SK-N-SH treated with all-trans-retinoic acid at 6 μM for 48 hours (cell line): ENCODE measurements at regions not wholly inside any gene's neighbourhood (a gene's known extent, or its start where the extent isn't known, plus 50 kb on each side); places are given as distances from the start of the nearest gene placed in this dataset.
A peak's percentile ranks its signal among the peaks of the same experiment; 100 is the strongest.

Experiments used
- ATAC-seq: fragments of 200-7000 bp; cut with Tn5 transposase; 3 replicates; pipeline ENCODE4 v1.9.1; 2020; ENCODE audit warnings: mild to moderate bottlenecking, moderate library complexity
- ARNTL ChIP-seq: fragments of 450-650 bp; formaldehyde crosslinking; IDR thresholded peaks from 2 replicates; pipeline ENCODE4 v1.5.0; 2020; ENCODE audit warnings: low read depth, mild to moderate bottlenecking, moderate library complexity, borderline replicate concordance
- BACH2 ChIP-seq: fragments of 250-450 bp; sonication (Bioruptor Pico); IDR thresholded peaks from 2 replicates; pipeline ENCODE4 v1.9.0; 2021; ENCODE audit warnings: mild to moderate bottlenecking, borderline replicate concordance
- CSDC2 ChIP-seq: fragments of 250-450 bp; sonication (Bioruptor Pico); IDR thresholded peaks from 2 replicates; pipeline ENCODE4 v1.5.0; 2020; ENCODE audit warnings: mild to moderate bottlenecking, moderate library complexity
- ESRRG ChIP-seq: fragments of 250-450 bp; sonication (Bioruptor Pico); IDR thresholded peaks from 2 replicates; pipeline ENCODE4 v1.6.1; 2021; ENCODE audit warnings: mild to moderate bottlenecking
- GLIS3 ChIP-seq: fragments of 250-450 bp; sonication (Bioruptor Pico); IDR thresholded peaks from 2 replicates; pipeline ENCODE4 v1.5.0; 2020; ENCODE audit warnings: mild to moderate bottlenecking, moderate library complexity
- ISL1 ChIP-seq: fragments of 250-450 bp; sonication (Bioruptor Pico); IDR thresholded peaks from 2 replicates; pipeline ENCODE4 v2.1.2; 2022; ENCODE audit warnings: mild to moderate bottlenecking, moderate library complexity
- OSR1 ChIP-seq: fragments of 250-450 bp; sonication (Bioruptor Pico); IDR thresholded peaks from 2 replicates; pipeline ENCODE4 v1.8.0; 2022; ENCODE audit warnings: moderate library complexity, mild to moderate bottlenecking, inconsistent platforms
- PPARA ChIP-seq: fragments of 250-450 bp; sonication (Bioruptor Pico); IDR thresholded peaks from 2 replicates; pipeline ENCODE4 v1.5.0; 2020; ENCODE audit warnings: mild to moderate bottlenecking, borderline replicate concordance
- RARB ChIP-seq: fragments of 250-450 bp; sonication (Bioruptor Pico); IDR thresholded peaks from 2 replicates; pipeline ENCODE4 v1.8.0; 2021; ENCODE audit warnings: mild to moderate bottlenecking, moderate library complexity
- TCF4 ChIP-seq: fragments of 250-450 bp; sonication (Bioruptor Pico); IDR thresholded peaks from 2 replicates; pipeline ENCODE4 v1.8.0; 2021; ENCODE audit warnings: mild to moderate bottlenecking, moderate library complexity, borderline replicate concordance
- TOX ChIP-seq: fragments of 250-450 bp; sonication (Bioruptor Pico); IDR thresholded peaks from 2 replicates; pipeline ENCODE4 v1.8.0; 2021; ENCODE audit warnings: mild to moderate bottlenecking, moderate library complexity, borderline replicate concordance
- ZFP3 ChIP-seq: fragments of 250-450 bp; sonication (Bioruptor Pico); IDR thresholded peaks from 2 replicates; pipeline ENCODE4 v1.5.0; 2020; ENCODE audit warnings: mild to moderate bottlenecking, moderate library complexity
- ZFP30 ChIP-seq: fragments of 450-650 bp; formaldehyde crosslinking; IDR thresholded peaks from 2 replicates; pipeline ENCODE4 v1.5.0; 2022; ENCODE audit warnings: mild to moderate bottlenecking, moderate library complexity
- ZNF565 ChIP-seq: fragments of 450-650 bp; formaldehyde crosslinking; conservative IDR thresholded peaks from 2 replicates; pipeline ENCODE4 v1.5.0; 2020; ENCODE audit warnings: low read depth, mild to moderate bottlenecking, moderate library complexity
- ZNF8 ChIP-seq: fragments of 450-650 bp; formaldehyde crosslinking; IDR thresholded peaks from 2 replicates; pipeline ENCODE4 v1.5.0; 2020; ENCODE audit warnings: mild to moderate bottlenecking, moderate library complexity
- TF ChIP-seq, protein P1 (sequence below): fragments of 250-450 bp; sonication (Bioruptor Pico); IDR thresholded peaks from 2 replicates; pipeline ENCODE4 v1.5.0; 2020; ENCODE audit warnings: mild to moderate bottlenecking, moderate library complexity
- TF ChIP-seq, protein P2 (sequence below): fragments of 250-450 bp; sonication (Bioruptor Pico); IDR thresholded peaks from 2 replicates; pipeline ENCODE4 v1.8.0; 2021; ENCODE audit warnings: low read depth, mild to moderate bottlenecking, moderate library complexity, borderline replicate concordance
- TF ChIP-seq, protein P3 (sequence below): fragments of 250-450 bp; sonication (Bioruptor Pico); IDR thresholded peaks from 2 replicates; pipeline ENCODE4 v1.8.0; 2020; ENCODE audit warnings: mild to moderate bottlenecking, moderate library complexity, borderline replicate concordance
- TF ChIP-seq, protein P4 (sequence below): fragments of 250-450 bp; sonication (Bioruptor Pico); IDR thresholded peaks from 2 replicates; pipeline ENCODE4 v1.5.1; 2021; ENCODE audit warnings: mild to moderate bottlenecking, moderate library complexity

DNA sequence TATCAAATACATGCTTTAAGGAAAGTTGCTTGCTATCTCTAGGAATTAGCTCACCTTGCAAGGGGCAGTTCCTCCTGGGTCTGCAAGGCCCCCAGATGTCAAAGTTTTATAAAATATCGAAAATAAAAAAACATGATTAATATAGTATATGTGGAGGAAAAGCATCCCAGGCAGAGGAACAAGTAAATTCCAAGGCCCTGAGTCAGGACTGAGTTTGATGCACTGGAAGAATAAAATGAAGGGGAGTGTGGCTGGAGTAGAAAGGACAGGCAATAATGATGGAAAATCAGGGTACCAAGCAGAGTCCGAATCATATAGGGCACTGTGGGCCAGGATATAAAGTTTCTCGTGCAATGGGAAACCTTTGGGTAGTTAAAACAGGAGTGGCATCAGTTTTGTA lies 112.4 kb upstream of the EEPD1 start:
- ATAC-seq: peak; percentile 28; the same call in 2 of the 3 replicates
- TF ChIP-seq, protein P1, sequence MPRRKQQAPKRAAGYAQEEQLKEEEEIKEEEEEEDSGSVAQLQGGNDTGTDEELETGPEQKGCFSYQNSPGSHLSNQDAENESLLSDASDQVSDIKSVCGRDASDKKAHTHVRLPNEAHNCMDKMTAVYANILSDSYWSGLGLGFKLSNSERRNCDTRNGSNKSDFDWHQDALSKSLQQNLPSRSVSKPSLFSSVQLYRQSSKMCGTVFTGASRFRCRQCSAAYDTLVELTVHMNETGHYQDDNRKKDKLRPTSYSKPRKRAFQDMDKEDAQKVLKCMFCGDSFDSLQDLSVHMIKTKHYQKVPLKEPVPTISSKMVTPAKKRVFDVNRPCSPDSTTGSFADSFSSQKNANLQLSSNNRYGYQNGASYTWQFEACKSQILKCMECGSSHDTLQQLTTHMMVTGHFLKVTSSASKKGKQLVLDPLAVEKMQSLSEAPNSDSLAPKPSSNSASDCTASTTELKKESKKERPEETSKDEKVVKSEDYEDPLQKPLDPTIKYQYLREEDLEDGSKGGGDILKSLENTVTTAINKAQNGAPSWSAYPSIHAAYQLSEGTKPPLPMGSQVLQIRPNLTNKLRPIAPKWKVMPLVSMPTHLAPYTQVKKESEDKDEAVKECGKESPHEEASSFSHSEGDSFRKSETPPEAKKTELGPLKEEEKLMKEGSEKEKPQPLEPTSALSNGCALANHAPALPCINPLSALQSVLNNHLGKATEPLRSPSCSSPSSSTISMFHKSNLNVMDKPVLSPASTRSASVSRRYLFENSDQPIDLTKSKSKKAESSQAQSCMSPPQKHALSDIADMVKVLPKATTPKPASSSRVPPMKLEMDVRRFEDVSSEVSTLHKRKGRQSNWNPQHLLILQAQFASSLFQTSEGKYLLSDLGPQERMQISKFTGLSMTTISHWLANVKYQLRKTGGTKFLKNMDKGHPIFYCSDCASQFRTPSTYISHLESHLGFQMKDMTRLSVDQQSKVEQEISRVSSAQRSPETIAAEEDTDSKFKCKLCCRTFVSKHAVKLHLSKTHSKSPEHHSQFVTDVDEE (CRISPR knock-in tag): no peak
- no peak for TF ChIP-seq TCF4 (CRISPR knock-in tag)
- TF ChIP-seq, protein P2, sequence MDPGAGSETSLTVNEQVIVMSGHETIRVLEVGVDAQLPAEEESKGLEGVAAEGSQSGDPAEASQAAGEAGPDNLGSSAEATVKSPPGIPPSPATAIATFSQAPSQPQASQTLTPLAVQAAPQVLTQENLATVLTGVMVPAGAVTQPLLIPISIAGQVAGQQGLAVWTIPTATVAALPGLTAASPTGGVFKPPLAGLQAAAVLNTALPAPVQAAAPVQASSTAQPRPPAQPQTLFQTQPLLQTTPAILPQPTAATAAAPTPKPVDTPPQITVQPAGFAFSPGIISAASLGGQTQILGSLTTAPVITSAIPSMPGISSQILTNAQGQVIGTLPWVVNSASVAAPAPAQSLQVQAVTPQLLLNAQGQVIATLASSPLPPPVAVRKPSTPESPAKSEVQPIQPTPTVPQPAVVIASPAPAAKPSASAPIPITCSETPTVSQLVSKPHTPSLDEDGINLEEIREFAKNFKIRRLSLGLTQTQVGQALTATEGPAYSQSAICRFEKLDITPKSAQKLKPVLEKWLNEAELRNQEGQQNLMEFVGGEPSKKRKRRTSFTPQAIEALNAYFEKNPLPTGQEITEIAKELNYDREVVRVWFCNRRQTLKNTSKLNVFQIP (CRISPR knock-in tag): no peak

DNA sequence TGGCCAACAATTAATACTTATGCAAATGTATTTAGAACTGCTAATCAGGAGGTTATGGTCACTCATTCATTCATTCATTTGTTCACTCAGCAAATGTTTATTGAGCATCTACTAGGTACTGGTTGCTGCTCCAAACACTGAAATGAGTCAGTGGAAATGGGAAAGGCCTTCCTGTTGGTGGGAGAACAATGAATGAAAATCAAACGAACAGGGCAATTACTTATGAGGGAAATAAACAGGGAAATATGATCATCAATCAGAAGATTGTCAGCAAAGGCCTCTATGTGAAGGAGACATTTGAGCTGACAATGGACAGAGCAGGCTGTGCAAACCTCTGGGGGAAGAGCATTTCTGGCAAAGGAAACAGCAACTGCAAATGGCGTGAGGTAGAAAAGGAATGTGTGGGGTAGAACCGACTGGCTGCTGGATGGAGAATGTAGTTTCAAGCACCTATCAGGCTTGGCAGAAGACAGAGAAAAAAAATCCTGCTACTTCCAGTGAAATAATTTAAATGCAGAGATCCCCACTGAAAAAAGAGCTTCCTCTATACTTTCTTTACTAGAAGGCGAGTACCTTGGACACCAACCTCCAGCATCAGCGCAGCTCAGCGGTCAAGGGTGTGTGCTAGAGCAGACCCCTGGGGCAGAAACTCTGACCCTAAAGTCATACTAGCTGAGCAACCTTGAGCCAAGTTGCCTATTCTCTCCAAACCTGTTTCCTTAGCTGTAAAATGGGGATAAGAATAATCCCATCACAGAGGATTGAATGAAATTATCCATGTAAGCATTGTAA lies 108.8 kb upstream of the EEPD1 start:
- ATAC-seq: peak; percentile 27
- TF ChIP-seq ISL1 (CRISPR knock-in tag) (peak; percentile 30; the same call in 1 of the 2 replicates), OSR1 (no peak), GLIS3 (CRISPR knock-in tag) (no peak), TOX (CRISPR knock-in tag) (peak; percentile 44)
- TF ChIP-seq, protein P2 (CRISPR knock-in tag): peak; percentile 18; the same call in 1 of the 2 replicates

DNA sequence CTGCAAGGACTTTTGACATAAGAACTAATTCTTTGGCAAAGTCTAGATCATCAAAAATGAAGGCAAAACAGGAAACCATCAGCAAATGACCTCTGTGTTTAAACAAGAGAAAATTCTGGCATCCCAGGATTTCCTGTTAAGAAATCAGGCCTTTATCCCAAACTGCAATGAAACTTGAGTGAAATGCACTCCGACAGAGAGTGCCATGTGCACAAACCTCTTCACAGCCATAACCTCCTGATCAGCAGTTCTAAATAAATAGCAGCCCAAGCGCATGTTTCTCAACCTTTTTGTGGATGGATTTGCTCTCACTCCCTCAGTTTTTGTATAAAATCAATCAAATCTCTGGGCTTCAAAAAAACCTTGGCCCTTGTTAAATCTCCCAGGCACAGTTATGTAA lies 107.7 kb upstream of the EEPD1 start:
- TF ChIP-seq ARNTL (CRISPR knock-in tag) (no peak), ZFP30 (no peak)
- no peak for ATAC-seq

DNA sequence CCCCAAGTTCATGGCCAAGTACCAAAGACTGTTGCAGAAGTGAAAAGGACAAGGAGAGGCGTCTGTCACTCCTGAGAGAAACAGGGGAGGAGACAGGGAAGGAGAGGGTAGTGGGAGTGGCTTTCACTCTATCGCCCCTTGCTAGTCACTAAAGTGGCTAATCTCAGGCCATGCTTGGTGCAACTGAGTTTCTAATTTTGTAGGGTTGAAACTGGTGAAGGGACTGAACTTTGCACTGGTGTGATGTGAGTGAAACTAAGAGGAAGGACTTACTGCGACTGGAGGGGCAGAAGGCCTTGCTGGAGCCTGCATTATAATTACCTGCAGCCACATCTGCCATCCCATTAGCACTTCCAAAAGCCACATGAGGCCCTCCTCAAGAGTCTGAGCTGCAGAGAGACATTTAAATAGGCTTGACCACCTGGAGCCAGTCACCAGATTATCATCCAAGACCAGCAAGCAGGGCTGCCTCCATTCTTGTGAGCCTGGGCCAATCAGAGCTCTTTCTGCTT lies 107.2 kb upstream of the EEPD1 start:
- no peak for TF ChIP-seq BACH2 (CRISPR knock-in tag)
- no peak for TF ChIP-seq PPARA (CRISPR knock-in tag)
- TF ChIP-seq ZFP30: no peak
- TF ChIP-seq ARNTL (CRISPR knock-in tag): no peak
- no peak for TF ChIP-seq ZNF565 (CRISPR knock-in tag)
- TF ChIP-seq ZNF8 (CRISPR knock-in tag): no peak
- TF ChIP-seq, protein P2 (CRISPR knock-in tag): no peak
- no peak for TF ChIP-seq GLIS3 (CRISPR knock-in tag)
- TF ChIP-seq TOX (CRISPR knock-in tag): no peak
- no peak for ATAC-seq

DNA sequence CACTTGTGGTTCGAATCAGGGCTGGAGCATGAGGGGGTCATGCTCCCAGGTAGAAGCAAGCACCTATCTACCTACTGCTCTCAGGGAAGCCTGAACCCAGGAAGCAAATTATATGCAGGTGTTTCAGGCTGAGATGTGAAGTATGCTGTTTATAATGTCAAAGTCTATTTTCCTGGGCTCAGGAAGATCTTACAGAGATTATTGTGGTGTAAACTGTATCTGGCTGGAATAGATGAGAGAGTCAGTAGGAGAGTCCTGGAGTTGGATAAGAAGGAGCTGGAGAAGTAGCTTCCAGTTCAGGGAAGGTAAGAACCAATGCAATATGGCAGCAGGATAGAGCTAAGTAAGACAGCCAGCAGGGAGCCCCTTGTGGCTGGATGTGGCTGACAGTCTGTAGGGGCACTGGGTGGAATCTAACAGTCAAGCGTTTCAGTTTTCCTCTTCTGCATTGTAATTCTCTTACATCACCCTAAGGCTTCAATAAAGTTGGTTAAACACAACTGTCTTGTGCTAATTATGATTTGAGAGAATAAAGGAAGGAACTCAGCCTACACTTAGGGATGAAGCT lies 105.9 kb upstream of the EEPD1 start:
- TF ChIP-seq ZFP3 (CRISPR knock-in tag) (no peak), ISL1 (CRISPR knock-in tag) (no peak), ZNF565 (CRISPR knock-in tag) (no peak), CSDC2 (CRISPR knock-in tag) (no peak), ARNTL (CRISPR knock-in tag) (no peak), RARB (no peak), ESRRG (CRISPR knock-in tag) (no peak), TCF4 (CRISPR knock-in tag) (no peak)
- TF ChIP-seq, protein P3, sequence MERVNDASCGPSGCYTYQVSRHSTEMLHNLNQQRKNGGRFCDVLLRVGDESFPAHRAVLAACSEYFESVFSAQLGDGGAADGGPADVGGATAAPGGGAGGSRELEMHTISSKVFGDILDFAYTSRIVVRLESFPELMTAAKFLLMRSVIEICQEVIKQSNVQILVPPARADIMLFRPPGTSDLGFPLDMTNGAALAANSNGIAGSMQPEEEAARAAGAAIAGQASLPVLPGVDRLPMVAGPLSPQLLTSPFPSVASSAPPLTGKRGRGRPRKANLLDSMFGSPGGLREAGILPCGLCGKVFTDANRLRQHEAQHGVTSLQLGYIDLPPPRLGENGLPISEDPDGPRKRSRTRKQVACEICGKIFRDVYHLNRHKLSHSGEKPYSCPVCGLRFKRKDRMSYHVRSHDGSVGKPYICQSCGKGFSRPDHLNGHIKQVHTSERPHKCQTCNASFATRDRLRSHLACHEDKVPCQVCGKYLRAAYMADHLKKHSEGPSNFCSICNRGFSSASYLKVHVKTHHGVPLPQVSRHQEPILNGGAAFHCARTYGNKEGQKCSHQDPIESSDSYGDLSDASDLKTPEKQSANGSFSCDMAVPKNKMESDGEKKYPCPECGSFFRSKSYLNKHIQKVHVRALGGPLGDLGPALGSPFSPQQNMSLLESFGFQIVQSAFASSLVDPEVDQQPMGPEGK (CRISPR knock-in tag): no peak
- TF ChIP-seq, protein P4, sequence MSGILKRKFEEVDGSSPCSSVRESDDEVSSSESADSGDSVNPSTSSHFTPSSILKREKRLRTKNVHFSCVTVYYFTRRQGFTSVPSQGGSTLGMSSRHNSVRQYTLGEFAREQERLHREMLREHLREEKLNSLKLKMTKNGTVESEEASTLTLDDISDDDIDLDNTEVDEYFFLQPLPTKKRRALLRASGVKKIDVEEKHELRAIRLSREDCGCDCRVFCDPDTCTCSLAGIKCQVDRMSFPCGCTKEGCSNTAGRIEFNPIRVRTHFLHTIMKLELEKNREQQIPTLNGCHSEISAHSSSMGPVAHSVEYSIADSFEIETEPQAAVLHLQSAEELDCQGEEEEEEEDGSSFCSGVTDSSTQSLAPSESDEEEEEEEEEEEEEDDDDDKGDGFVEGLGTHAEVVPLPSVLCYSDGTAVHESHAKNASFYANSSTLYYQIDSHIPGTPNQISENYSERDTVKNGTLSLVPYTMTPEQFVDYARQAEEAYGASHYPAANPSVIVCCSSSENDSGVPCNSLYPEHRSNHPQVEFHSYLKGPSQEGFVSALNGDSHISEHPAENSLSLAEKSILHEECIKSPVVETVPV (CRISPR knock-in tag): no peak
- ATAC-seq: peak; percentile 40; the same call in 2 of the 3 replicates
